ENCODE measurements at regions not wholly inside any gene's neighbourhood (a gene's known extent, or its start where the extent isn't known, plus 50 kb on each side); places are given as distances from the start of the nearest gene placed in this dataset.

GRCh38 chr12:102317155-102317554, 119.5 kb upstream of the PMCH start (continued):
- TF ChIP-seq ATF2 (IDR thresholded peaks at IDR 0.05; ENCODE audit: low read length) (no peak), EP300 (IDR thresholded peaks at IDR 0.05; ENCODE audit: borderline replicate concordance in 1 of 2, low read depth in 2 of 2, low read length in 2 of 2) (no peak), CTCF (IDR thresholded peaks at IDR 0.05; ENCODE audit: control extremely low read depth in 1 of 3, insufficient read depth in 1 of 3, low read depth in 1 of 3, low read length in 3 of 3) (no peak), RXRA (IDR thresholded peaks at IDR 0.05; ENCODE audit: insufficient read depth, low read depth, low read length) (no peak), TAF1 (IDR thresholded peaks at IDR 0.05; ENCODE audit: low read depth, low read length) (no peak), BRCA1 (IDR thresholded peaks at IDR 0.05; ENCODE audit: low read depth, low read length) (no peak)
